Ishikawa (cell line): ENCODE measurements at regions not wholly inside any gene's neighbourhood (a gene's known extent, or its start where the extent isn't known, plus 50 kb on each side); places are given as distances from the start of the nearest gene placed in this dataset.

Experiments used
- EGR1 ChIP-seq: IDR thresholded peaks from 2 replicates; pipeline ENCODE4 v1.6.1; 2012
- EP300 ChIP-seq: IDR thresholded peaks from 2 replicates; pipeline ENCODE4 v1.6.1; 2012; ENCODE audit warnings: borderline replicate concordance
- REST ChIP-seq: IDR thresholded peaks from 2 replicates; pipeline ENCODE4 v1.6.1; 2012; ENCODE audit warnings: low read depth, mild to moderate bottlenecking
- YY1 ChIP-seq: IDR thresholded peaks from 2 replicates; pipeline ENCODE4 v1.6.1; 2012; ENCODE audit warnings: low read depth

DNA sequence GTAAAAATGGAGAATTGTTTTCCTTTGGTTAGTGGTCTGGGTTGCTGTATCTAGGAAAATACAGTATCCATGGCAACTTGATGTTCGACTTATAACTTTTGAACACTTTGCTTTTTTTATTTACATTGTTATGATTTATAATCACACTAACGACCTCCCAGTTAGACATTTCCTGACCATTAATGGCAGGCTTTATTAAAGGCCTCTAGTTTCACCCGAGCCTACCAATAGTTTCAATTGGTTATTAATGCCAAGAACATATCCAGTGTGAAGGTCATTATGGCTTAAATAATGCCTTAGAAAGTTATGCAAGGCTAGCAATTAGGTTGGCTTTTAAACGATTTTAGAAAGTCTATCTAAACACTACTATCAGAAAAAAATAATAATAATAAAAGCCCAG, 452.0 kb downstream of the DMRTA1 start:
- TF ChIP-seq REST (no peak), YY1 (no peak), EP300 (no peak), EGR1 (no peak)
